GM18520 (cell line): ENCODE measurements at regions not wholly inside any gene's neighbourhood (a gene's known extent, or its start where the extent isn't known, plus 50 kb on each side); places are given as distances from the start of the nearest gene placed in this dataset.
"Not testable (repeated sequence)": the region's sequence is repeated elsewhere in the genome, so short reads cannot be mapped to it uniquely, and the experiment has no call there.

Experiments
- ATAC-seq: cut with Tn5 transposase; IDR thresholded peaks from one replicate; pipeline ENCODE4 v1.9.1; 2021; ENCODE audit not compliant: unreplicated experiment

DNA sequence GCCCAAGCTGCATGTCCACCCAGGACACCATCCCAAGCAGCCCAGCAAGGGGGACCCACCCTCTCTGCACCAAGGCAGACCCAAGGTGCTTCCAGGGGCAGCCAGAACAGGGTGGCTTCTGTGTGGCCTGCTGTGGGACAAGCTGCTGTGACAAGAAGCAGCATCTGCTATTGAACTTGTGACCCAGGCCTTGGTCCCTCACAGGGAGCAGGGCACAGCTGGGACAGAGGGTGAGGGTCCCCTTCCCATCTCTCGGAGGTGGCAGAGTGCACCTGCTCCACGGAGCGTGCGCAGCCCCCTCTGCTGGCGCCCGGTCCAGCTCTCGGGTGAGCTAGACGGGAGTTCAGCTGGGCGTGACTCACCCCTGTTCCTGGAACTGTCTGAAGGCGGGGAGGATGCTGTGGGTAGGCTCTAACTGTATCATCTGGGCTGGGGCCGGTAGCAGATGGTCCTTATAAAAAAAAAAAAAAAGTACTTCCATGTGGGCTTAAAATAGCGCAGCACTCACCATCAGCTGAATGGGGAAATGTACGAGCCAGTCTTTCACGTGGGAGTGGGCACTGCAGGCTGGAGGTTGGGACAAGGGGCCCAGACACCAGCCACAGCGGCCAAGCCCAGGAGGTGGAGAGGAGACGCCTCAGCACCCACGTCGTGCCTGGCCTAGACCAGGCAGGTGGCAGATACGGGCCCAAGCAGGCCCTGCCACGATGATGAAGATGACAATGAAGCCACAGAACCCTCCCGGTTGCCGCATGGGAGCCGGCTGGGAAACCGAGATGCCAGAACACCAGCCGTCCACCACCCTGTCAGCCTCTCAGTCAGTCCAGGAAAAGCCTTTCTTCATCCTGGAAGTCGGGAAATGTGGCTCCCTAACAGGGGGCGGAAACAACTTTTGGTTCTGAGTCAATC lies 136.8 kb upstream of the ID2 start:
- ATAC-seq, result peak; percentile 24

DNA sequence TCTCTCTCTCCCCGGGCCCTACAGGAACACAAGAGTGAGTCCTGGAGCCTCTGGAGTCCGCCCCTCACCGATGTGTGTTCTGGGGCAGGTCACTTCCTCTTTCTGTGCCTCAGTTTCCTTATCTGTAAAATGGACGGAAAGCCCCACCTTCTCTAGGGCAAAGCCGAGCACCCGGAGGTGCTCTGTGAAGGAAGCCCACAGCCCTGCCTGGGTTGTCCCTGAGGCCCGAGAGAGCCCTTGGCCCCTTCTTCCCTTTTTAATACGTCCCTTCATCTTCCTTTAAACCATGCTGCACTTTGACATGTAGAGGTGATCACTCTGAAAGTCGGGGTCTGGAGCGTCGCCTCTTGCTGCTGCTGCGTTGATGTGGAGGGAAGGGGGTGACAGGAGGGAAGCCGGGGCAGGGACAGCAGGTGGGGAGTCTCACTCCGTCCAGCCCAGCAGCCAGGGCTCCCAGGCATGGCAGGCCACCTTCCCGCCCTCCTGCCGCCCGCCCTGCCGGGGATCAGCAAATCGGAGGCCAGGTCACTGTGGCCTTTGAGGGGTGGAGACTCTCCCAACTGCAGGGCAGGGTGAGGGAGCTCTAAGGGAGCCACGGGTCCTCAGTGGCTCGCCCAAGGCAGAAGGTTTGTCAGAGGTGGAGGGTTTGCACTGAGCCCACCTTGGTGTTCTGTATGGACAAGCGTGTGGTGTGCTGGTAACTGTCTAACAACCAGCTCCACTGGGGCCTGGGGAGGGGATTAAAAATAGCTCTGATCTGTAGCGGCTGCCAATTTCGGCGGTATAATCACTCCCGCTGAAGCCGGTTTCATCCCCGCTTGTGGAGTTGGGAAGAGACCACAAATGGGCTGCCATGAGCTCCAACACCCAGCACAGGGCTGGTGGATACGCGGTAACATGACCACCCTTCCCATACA lies 135.9 kb upstream of the ID2 start:
- no peak for ATAC-seq

DNA sequence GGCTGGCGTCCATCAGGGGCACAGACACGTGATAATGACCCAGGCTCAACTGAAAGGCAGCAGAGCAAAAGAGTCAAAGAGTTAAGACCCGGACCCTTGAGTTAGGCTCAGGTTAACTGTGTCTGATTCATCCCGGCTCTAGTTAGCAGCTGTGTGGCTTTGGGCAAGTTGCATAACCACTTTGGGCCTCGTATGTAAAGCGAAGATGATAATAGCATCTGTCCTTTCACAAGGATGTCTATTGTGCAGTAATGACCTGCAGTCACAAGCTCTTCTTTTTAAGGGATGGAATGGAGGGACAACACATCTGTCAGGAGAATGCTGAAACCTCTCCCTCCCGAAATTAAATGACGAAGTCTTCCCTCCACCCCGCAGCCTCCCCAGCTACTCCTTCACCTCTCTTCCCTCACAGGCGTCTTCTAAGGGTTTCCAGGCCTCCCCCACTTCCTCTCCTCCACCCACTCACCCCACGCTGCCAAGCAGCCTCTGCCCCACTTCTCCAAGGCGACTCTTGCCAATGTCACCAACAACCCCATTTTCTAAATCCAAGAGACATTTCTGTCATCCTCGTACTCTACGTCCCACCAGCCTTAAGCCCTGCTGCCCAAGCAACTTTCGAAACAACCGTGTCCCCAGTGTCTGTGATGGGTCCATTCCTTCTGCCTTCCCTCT lies 135.1 kb upstream of the ID2 start:
- no peak for ATAC-seq

DNA sequence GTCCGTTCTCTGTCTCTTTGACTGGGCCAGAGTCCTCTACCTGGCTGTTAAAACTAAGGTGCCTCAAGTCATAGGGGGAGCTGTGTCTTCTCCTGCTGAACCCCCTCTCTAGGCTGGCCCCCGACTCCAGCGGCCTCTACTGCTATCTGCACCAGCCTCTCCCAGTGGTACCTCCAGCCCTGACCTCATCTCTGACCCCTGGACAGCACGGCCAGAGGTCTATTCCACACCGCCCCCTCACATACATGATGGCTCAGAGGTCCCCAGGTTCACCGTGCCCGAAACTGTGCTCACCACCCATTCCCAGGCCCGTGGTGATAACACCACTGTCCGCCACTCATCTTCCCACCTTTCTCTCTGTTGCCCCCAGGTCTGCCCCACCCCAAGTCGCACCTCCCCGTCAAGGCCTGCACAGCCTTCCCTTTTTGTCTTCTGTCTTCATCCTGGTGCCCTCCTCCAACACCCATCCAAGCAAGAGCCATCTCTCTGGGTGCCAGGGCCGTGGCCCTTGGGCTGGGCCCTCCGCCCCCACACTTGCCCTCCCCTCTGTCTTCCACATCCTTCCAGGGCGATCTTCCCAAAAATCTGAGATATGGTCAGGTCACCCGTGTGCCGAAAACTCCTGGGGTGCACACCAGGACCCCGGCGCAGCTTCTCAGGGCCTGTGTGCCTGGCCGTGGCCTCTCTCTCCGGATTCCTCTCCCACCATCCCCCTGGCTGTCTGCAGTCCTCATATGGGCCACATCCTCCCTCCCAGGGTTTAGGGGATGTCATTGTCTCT lies 134.4 kb upstream of the ID2 start:
- ATAC-seq, result no peak

DNA sequence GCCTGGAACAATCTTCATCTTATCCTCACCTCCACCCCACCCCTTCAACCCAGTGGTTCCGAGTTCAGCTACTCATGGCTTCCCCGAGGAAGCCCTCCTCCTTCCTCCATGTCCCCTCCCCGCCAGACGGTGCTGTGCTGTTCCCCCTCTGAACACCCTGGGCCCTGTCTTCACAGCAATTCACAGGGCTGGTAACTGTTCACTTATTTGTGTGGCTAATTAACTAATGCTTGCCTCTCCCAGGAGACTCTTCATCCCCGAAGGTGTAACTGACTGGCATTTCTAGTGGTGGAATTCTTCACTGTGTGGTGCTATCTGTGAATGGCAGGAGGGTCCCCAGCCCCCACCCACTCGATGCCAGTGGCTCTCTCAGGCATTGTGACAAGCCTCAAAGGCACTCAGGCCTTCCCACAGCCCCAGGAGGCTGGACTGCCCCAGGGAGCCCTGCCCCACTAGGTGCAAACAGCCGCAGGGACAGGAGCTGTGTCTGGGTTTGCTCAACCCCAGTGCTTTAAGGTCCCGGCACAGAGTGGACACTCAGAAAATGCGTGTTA lies 133.7 kb upstream of the ID2 start:
- ATAC-seq, result no peak

DNA sequence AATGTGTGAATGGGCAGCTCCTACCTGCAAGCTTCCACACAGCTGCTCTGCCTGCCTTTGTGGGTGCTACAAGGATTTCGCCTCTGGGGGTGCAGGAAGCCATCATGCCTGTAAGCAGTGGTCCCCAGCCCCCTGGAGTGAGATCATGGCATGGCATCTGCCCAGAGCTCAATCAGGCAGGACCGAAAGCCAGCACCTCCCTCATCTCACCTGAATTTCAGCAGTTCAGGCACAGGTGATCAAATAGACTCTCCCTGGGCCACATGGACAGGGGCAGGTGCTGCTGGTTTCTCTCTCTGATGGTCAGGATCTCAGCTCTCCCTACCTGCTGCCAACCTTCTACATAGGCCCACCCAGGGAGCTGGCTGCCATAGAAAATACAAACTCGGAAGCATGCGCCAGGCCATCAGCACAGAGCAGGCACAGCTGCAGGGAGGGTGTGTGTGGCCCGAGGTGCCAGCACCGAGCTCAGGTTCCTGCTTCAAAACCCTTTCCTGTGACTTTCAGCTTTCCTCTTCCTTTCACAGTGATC lies 133.2 kb upstream of the ID2 start:
- ATAC-seq, result no peak

DNA sequence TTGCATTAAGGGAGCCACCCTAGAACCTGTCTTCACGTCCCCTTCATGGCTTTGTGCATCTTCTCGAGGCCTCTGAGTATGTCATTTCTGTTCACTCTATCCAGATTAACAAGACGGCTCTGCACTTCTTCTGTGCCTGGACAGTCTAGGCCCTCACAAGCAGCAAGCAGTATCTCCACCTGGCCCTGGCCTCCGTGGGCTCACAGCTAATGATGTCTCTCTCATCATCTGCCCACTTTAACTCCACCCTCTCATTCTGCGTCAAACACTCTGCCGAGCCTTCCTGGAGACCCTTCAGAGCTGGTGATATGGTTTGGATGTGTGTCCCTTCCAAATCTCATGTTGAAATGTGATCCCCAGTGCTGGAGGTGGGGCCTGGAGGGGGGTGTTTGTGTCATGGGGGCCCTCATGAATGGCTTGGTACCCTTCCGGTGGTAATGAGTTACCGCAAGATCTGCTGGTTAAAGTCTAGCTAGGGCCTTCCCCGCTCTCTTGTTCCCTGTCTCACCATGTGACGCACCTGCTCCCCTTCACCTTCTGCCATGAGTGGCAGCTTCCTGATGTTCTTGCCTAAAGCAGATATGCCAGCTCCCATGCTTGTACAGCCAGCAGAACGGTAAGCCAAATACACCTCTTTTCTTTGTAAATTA lies 132.5 kb upstream of the ID2 start:
- no peak for ATAC-seq

DNA sequence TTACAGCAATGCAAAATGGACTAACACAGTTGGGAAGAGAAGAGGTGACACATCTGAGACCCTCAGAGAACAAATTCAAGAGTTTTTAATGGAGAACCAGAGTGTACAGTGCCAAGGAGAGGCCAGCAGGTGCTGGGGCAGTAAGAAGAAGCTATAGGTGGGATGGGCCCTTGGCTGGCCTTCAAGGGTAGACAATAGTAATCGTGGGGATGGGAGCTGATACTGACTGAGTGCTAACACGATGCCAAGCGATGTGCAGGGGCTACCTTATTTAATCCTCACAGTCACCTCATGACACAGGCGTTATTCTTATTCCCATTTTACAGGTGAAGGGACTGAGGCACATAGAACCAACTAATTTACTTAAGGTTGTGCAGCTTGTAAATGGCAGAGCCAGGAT lies 131.9 kb upstream of the ID2 start:
- ATAC-seq, result no peak

DNA sequence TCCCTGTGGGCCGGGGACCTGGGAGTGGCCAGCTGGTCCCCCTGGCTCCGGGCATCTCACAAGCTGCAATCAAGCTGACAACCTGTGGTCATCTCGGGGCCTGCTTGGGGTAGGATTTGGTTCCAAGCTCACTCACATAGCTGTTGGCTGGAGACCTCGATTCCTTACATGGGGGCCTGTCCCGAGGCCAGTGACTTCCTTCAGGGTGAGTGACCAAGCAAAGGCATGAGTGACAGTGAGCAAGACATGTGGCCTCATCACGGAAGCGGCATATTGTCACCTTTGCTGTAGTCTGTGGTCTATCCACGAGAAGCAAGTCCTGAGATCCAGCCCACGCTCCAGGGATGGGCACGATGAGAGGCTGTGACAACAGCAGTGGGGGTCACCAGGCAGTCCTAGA lies 131.4 kb upstream of the ID2 start:
- no peak for ATAC-seq

DNA sequence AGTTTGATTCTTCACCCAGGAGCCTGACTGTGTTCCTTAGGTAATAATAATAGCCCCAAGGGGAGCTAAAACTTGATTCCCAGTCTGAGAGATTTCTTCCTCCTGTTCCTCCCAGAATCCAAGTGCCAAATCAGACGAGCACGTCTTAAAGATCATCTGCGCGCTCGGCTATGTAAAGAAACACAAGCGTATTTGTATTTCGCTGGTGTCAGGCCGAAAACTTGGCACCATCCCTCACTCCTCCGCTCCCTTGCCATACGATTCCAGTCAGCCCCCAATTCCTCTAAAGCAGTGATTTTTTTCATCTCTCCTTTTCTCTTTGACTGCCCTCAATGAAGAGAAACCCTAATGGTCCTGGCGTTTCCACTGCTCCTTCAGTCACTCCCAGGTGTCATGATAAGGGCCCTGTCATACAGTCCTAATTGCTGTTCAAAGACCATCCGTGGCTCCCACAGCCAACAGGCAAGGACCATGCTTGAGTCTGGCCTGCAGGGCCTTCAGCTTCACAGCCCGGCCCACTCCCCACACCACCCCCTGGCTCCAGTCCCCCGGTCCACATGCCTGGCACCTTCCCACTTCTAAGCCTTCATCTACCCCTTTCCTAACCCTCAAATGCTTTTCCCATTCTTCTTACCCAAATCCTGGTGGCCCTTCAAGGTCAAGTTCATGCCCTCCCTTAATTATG lies 130.8 kb upstream of the ID2 start:
- ATAC-seq, result no peak

DNA sequence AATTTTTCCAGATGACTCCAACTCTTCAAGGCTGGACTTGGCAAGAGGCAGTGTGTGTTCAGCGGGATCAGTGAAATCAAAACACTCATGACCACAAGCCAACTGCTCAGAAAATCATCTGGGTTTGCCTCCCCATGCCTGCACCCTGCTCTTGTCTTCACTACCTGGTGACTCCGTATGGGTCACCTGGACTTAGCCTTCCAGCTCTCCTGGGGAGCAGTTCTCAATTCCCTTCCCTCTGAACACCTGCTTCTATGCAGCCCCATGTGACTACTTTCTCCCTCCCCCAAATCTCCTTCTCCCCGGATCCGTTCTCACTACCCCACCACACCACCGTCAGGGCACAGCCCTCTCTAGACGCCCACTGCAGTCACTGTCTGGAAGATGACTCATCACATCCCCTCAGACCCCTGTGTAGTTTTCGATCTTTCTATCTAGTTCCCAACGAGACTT lies 130.2 kb upstream of the ID2 start:
- no peak for ATAC-seq

DNA sequence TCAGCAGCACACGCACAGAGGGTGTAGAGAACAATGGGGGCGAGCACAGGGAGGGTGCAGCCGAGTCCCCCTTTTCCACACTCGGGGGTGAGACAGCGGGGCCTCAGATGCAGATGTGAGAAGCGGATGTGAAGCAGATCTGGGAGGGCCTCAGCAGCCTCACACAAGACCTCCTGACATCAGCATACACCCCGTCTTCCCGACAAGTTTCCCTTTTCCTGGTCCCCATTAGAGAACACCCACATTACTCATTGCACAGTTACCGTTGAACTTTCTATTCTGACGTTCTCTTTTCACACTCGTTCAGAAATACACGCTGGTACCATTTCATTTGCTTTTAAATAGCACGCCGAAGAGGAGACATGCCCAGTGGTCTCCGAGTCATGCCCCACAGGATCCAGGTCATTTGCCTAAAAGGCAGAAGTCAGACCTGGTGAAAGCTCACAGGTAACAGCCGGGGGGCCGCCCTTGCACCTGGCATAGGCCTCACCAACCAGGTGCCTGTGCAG lies 129.5 kb upstream of the ID2 start:
- no peak for ATAC-seq

DNA sequence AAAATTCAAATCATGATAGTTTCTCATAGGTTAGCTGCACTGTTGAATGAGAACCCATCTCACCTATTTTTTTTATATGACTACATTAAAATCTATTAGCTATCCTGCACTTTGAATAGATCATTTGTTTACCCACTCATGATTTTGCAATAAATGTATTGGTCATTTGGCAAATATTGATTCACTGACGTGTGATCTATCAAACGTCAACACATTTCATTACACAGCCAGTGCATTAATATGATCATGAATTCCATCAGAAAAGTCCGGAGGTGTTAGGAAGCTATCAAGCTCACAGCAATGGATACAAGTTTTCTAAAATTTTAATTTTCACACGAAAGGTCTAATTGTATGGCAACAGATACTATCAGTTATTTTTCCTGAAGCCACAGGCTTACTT lies 128.2 kb upstream of the ID2 start:
- no peak for ATAC-seq

DNA sequence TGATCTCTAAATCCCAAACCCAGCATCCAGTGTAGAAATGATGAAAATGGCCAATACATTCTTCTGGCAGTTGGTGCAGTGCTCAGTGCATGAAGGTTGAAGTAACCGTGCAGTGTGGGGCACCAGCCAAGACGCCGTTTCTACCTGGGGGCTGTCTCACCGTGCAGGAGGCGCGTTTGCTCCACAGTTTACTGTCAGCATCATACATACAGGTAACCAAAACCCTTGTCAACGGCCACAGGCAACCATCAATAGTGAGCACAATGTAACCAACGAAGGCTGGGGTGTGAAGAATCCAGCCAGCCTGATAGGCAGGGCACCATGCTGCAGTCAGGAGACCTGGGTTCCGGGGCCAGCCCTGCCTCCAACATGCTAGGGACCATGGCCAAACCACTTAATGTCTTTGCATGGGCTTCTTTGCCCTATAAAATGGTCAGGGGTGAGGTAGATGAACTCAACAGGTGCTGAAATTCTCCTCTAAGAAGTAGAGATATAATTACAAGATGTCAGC lies 127.5 kb upstream of the ID2 start:
- ATAC-seq, result no peak

DNA sequence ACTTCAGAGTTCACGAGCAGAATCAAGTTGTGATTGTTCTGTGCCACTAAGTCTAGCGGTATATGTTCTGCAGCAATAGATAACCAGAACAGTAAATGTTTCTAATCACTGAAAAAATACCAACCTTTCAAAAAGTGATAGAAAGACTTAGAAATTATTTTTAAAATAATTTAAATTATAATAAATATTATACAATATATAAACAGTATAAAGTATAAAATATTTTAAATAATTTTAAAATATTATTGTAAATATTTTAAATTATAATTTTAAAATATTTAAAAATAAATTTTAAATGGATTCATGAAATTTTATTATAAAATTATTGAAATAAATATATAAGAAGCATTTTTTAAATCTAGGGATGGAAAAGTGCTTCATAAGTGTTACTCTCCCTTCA lies 126.3 kb upstream of the ID2 start:
- ATAC-seq, result no peak

DNA sequence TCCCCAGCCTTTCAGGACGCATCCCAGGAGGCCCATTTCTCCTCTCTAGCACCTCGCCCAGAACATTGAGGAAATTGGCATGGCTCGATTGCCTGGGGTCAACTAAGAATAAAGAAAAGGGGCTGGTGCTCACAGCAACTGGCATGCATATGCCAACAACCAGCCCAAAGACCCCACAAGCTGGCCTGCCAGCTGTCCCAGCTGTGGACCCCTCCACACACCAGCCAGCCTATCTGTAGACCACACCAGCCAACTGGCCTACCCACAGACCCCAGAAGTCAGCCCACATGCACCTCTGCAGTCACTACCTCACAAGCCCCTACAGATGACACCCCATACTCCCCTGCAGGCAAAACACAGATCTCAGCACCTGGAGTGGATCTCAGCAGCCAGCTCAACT lies 123.8 kb upstream of the ID2 start:
- ATAC-seq, result no peak

DNA sequence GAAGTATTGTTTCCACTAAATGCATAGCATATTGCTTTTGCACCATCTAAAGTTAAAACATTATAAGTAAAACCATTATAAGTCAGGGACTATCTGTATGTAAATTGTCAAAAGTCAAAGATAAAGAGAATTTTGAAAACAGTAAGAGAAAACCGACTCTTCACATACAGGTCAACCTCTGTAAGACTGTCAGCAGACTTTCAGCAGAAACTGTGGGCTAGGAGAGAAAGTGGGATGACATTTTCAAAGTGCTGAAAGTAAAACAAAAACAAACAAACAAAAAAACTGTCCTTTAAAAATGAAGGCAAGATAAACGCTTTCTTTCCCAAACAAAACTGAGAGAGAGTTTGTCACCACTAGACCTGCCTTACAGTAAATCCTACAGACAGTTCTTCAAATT lies 122.9 kb upstream of the ID2 start:
- no peak for ATAC-seq

DNA sequence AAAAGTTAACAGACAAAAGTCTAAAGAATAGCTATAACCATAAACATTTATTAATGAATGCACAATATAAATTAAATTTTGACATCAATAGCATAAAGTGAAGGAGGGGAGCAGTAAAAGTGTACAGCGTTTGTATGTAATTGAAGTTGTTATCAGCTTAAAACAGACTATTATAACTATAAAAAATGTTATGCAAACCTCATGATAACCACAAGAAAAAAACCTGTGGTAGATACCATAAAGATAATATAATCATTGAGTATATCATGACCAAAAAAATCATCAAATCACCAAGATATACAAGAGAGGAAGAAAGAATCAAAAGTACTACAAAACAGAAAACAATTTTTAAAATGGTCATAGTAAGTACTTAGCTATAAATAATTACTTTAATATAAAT lies 122.1 kb upstream of the ID2 start:
- no peak for ATAC-seq

DNA sequence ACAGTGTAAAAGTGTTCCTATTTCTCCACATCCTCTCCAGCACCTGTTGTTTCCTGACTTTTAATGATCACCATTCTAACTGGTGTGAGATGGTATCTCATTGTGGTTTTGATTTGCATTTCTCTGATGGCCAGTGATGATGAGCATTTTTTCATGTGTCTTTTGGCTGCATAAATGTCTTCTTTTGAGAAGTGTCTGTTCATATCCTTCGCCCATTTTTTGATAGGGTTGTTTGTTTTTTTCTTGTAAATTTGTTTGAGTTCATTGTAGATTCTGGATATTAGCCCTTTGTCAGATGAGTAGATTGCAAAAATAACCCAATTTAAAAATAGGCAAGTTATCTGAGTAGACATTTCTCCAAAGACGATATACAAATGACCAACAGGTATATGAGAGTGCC lies 120.2 kb upstream of the ID2 start:
- not testable (repeated sequence) for ATAC-seq
